Stimulated activated naive B cell treated with anti-CD40 and anti-IgM and Interleukin-4, amounts not matched to agents 10 μg/mL and 1 μg/mL and 100 μg/mL, for 72 hours (primary cell): ENCODE measurements at regions not wholly inside any gene's neighbourhood (a gene's known extent, or its start where the extent isn't known, plus 50 kb on each side); places are given as distances from the start of the nearest gene placed in this dataset.

ENCODE experiments used
- ATAC-seq, 2 donors: fragments of 150-1000 bp; cut with Tn5 transposase; replicated peaks; 2 replicates each; pipeline ENCODE4 v1.10.0; 2021; ENCODE audit warnings: moderate library complexity in 1 of 2
- DNase-seq: peaks from one replicate; pipeline ENCODE4 v3.0.0; 2021
- H3K27ac Mint-ChIP-seq: one replicate; pipeline ENCODE4 v1.8.0; 2022; ENCODE audit warnings: mild to moderate bottlenecking, mixed read lengths
- H3K27me3 Mint-ChIP-seq, 2 donors: one replicate each; pipeline ENCODE4 v1.8.0; 2022; ENCODE audit warnings: mixed read lengths in 2 of 2
- H3K36me3 Mint-ChIP-seq, 2 donors: one replicate each; pipeline ENCODE4 v1.8.0; 2022; ENCODE audit warnings: mixed read lengths in 2 of 2, mild to moderate bottlenecking in 1 of 2
- H3K4me1 Mint-ChIP-seq, 2 donors: one replicate each; pipeline ENCODE4 v1.8.0; 2022; ENCODE audit warnings: mixed read lengths in 2 of 2, mild to moderate bottlenecking in 1 of 2
- H3K4me3 Mint-ChIP-seq, 2 donors: one replicate each; pipeline ENCODE4 v1.8.0; 2022; ENCODE audit warnings: mild to moderate bottlenecking in 2 of 2, mixed read lengths in 2 of 2, moderate library complexity in 1 of 2
- H3K9me3 Mint-ChIP-seq, 2 donors: one replicate each; pipeline ENCODE4 v1.8.0; 2022; ENCODE audit warnings: mixed read lengths in 2 of 2, mild to moderate bottlenecking in 1 of 2

- no peak for DNase-seq
- Mint-ChIP-seq H3K36me3 (no peaks in the 10 kb centered on the region), H3K9me3 (peaks cover 1 to 3% of the 10 kb centered on the region in 2 donors), H3K4me1 (no peaks in the 10 kb centered on the region), H3K27me3 (no peaks in the 10 kb centered on the region), H3K4me3 (no peak overlapping the region), H3K27ac (no peak overlapping the region)
- ATAC-seq: no peak
Observed at GRCh38 chr2:139631966-139632365, 851.8 kb upstream of the NXPH2 start.

DNA sequence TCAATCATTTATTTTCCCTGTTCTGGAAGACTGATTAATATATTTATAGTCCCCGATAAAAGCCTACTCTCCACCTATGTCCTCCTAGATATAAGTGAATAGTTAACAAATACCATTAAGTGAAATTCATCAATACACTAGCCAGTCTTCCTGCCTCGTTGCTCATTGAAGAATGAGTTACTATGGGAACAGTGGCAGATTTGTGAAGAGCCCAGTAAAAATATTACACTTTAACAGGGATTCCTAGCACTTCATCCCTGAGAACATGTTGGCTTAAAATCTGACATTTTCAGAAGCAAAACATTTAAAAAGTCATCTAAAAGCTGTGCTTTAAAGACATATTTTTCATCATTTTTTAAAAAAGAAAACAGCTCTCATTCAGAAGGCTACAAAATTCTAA, 848.7 kb upstream of the NXPH2 start:
- Mint-ChIP-seq H3K4me1 (no peaks in the 10 kb centered on the region), H3K27ac (no peak overlapping the region), H3K27me3 (no peaks in the 10 kb centered on the region), H3K4me3 (no peak overlapping the region), H3K36me3 (no peaks in the 10 kb centered on the region), H3K9me3 (peaks cover 0 to 3% of the 10 kb centered on the region in 2 donors)
- no peak for DNase-seq
- no peak for ATAC-seq

GRCh38 chr2:139626128-139626527, 845.9 kb upstream of the NXPH2 start:
- no peak overlapping the region for H3K27ac Mint-ChIP-seq
- no peaks in the 10 kb centered on the region for H3K27me3 Mint-ChIP-seq
- DNase-seq (no peak), ATAC-seq (no peak)
- no peaks in the 10 kb centered on the region for H3K4me1 Mint-ChIP-seq
- H3K36me3 Mint-ChIP-seq: no peaks in the 10 kb centered on the region
- no peak overlapping the region for H3K4me3 Mint-ChIP-seq
- peaks cover under 1 to 4% of the 10 kb centered on the region in 2 donors for H3K9me3 Mint-ChIP-seq

DNA sequence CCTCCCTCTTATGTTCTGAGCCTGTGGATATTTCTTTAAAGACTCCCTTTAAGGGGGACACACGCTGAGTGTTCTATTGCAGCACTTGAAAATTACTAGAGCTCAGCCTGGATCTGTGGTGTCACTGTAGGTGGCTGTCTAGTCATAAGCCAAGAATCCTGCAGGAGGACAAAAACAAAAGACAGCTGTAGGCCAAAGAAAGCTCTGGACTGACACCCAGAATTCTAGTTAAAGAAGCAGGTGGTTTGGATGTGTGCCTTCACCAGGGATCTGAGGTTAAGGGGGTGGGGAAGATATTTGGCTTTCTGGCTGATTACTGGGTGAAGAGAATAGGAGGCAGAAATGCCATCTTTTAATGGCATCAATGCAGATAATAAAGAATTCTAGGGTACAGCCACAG, 842.5 kb upstream of the NXPH2 start:
- no peaks in the 10 kb centered on the region for H3K36me3 Mint-ChIP-seq
- H3K27ac Mint-ChIP-seq: no peak overlapping the region
- no peak overlapping the region for H3K4me3 Mint-ChIP-seq
- no peak for DNase-seq
- no peaks in the 10 kb centered on the region for H3K27me3 Mint-ChIP-seq
- no peak for ATAC-seq
- H3K9me3 Mint-ChIP-seq: peaks cover 5% of the 10 kb centered on the region in 2 donors
- no peaks in the 10 kb centered on the region for H3K4me1 Mint-ChIP-seq

GRCh38 chr2:139617747-139618146, 837.6 kb upstream of the NXPH2 start:
- no peak overlapping the region for H3K27ac Mint-ChIP-seq
- DNase-seq (no peak), ATAC-seq (no peak)
- no peaks in the 10 kb centered on the region for H3K27me3 Mint-ChIP-seq
- H3K4me1 Mint-ChIP-seq: no peaks in the 10 kb centered on the region
- H3K4me3 Mint-ChIP-seq: no peak overlapping the region
- no peaks in the 10 kb centered on the region for H3K36me3 Mint-ChIP-seq
- peaks cover 4 to 5% of the 10 kb centered on the region in 2 donors for H3K9me3 Mint-ChIP-seq

DNA sequence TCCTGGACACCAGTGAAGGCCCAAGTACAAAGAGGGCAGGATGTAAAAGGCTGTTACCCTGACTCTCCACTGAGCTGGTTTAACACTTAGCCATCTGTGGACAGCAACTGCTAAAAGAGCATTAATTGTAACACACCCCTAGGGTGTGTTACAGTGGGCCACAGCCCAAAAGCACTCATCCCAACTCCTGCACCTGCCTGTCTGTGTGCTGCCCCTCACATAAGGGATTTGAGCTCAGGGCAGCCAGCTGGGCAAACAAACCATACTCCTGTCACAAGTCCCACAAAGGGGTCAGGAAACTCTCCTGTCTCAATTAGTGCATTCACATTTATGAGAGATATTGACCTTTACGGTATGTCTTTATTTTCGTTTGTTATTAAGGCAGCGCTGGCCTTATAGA, 833.1 kb upstream of the NXPH2 start:
- DNase-seq: no peak
- Mint-ChIP-seq H3K4me3 (no peak overlapping the region), H3K27ac (no peak overlapping the region), H3K27me3 (no peaks in the 10 kb centered on the region), H3K36me3 (no peaks in the 10 kb centered on the region), H3K9me3 (peaks cover 0 to 7% of the 10 kb centered on the region in 2 donors), H3K4me1 (no peaks in the 10 kb centered on the region)
- no peak for ATAC-seq

- H3K27ac Mint-ChIP-seq: no peak overlapping the region
Observed at GRCh38 chr2:139610512-139610911, 830.3 kb upstream of the NXPH2 start.

GRCh38 chr2:139609109-139609508, 828.9 kb upstream of the NXPH2 start:
- ATAC-seq: no peak
- Mint-ChIP-seq H3K27me3 (no peaks in the 10 kb centered on the region), H3K27ac (no peak overlapping the region), H3K4me3 (no peak overlapping the region), H3K4me1 (no peaks in the 10 kb centered on the region), H3K36me3 (no peaks in the 10 kb centered on the region), H3K9me3 (peaks cover 4 to 15% of the 10 kb centered on the region in 2 donors)
- no peak for DNase-seq

More at GRCh38 chr2:139610512-139610911, 830.3 kb upstream of the NXPH2 start:
- Mint-ChIP-seq H3K4me1 (no peaks in the 10 kb centered on the region), H3K36me3 (no peaks in the 10 kb centered on the region), H3K27me3 (no peaks in the 10 kb centered on the region), H3K4me3 (no peak overlapping the region), H3K9me3 (peaks cover 2 to 12% of the 10 kb centered on the region in 2 donors)
- DNase-seq (no peak), ATAC-seq (no peak)

DNA sequence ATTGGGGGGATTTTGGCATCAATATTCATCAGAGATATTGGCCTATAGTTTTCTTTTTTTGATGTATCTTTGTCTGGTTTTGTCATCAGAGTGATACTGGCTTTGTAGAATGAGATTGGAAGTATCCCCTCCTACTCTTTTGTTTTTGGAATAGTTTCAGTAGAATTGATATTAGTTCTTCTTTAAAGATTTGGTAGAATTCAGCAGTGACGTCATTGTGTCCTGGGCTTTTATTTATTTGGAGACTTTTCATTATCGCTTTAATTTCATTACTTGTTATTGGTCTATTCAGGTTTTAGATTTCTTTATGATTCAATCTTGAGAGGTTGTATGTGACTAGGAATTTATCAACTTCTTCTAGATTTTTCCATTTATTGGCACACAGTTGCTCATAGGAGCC, 825.5 kb upstream of the NXPH2 start:
- H3K4me3 Mint-ChIP-seq: no peak overlapping the region
- no peaks in the 10 kb centered on the region for H3K27me3 Mint-ChIP-seq
- H3K4me1 Mint-ChIP-seq: no peaks in the 10 kb centered on the region
- ATAC-seq (no peak), DNase-seq (no peak)
- no peaks in the 10 kb centered on the region for H3K36me3 Mint-ChIP-seq
- no peak overlapping the region for H3K27ac Mint-ChIP-seq
- peaks cover 4 to 17% of the 10 kb centered on the region in 2 donors for H3K9me3 Mint-ChIP-seq

DNA sequence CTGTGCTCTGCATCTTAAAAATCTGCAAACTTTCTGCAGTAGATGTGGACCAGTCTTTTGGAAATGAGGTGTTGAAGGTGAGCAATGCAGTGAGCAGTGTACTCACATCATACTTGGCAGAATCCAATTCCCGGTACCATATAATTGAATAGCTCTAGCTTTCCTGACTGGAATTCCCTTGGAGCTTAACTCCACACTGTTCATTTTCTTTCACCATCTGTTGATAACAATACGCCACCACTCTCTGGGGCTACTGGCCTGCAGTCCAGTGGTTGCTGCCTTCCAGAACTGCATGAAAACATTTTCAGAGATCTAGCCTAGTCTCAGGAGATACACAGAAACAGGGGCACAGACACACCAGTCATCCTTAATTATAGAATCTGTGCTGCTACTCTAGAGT, 820.0 kb upstream of the NXPH2 start:
- Mint-ChIP-seq H3K36me3 (no peaks in the 10 kb centered on the region), H3K27me3 (no peaks in the 10 kb centered on the region), H3K4me1 (no peaks in the 10 kb centered on the region), H3K4me3 (no peak overlapping the region), H3K27ac (no peak overlapping the region), H3K9me3 (peaks cover 0 to 4% of the 10 kb centered on the region in 2 donors)
- ATAC-seq (no peak), DNase-seq (no peak)

DNA sequence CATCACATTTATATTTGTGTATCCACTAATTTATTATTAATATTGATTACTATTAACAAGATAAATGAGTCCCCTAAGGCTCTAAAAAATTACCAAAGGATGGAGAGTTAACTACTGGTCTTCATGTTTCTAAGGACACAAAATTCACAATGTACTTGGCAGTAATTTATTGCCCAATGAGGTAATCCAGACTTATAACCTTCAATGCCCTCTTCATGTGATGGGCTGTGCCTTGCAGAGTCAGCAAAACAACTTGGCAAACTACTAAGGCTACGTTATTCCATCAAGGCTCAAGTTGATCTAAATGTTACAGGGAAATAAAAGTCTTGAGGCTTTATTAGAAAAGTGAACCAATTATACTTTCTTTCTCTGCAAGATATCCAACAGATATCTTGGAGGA, 804.9 kb upstream of the NXPH2 start:
- Mint-ChIP-seq H3K36me3 (no peaks in the 10 kb centered on the region), H3K9me3 (peaks cover 0 to 4% of the 10 kb centered on the region in 2 donors), H3K27me3 (no peaks in the 10 kb centered on the region), H3K27ac (no peak overlapping the region), H3K4me3 (no peak overlapping the region), H3K4me1 (no peaks in the 10 kb centered on the region)
- DNase-seq (no peak), ATAC-seq (no peak)

- ATAC-seq: no peak
Observed at GRCh38 chr2:139574371-139574770, 794.2 kb upstream of the NXPH2 start.

GRCh38 chr2:139556789-139557188, 776.6 kb upstream of the NXPH2 start:
- H3K4me1 Mint-ChIP-seq: no peaks in the 10 kb centered on the region
- no peak for ATAC-seq
- no peak overlapping the region for H3K27ac Mint-ChIP-seq
- no peak overlapping the region for H3K4me3 Mint-ChIP-seq
- H3K9me3 Mint-ChIP-seq: peaks cover 0 to 4% of the 10 kb centered on the region in 2 donors
- no peak for DNase-seq
- no peaks in the 10 kb centered on the region for H3K27me3 Mint-ChIP-seq
- no peaks in the 10 kb centered on the region for H3K36me3 Mint-ChIP-seq

More at GRCh38 chr2:139574371-139574770, 794.2 kb upstream of the NXPH2 start:
- H3K27me3 Mint-ChIP-seq: no peaks in the 10 kb centered on the region
- no peak overlapping the region for H3K27ac Mint-ChIP-seq
- no peak for DNase-seq
- no peak overlapping the region for H3K4me3 Mint-ChIP-seq
- H3K9me3 Mint-ChIP-seq: peaks cover 3 to 4% of the 10 kb centered on the region in 2 donors
- no peaks in the 10 kb centered on the region for H3K4me1 Mint-ChIP-seq
- no peaks in the 10 kb centered on the region for H3K36me3 Mint-ChIP-seq

DNA sequence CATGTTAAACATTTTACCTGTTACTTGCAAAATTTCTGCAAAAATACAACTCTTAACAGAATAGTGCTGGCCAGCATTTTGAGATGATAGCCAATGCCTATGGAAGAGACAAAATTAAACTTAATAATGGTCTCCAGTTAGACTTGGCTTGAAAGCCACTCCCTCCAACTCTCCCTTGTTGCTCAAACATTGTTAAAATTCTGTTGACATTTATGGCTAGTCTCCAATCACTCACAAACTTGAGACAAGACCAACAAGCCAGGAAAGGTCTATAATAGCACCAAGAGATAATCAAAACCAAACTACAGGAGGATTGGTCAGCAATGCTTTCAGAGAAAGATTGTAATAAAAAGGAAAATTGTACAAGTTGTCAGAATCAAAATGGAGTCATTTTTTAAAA, 770.7 kb upstream of the NXPH2 start:
- no peaks in the 10 kb centered on the region for H3K36me3 Mint-ChIP-seq
- H3K4me1 Mint-ChIP-seq: no peaks in the 10 kb centered on the region
- no peak overlapping the region for H3K27ac Mint-ChIP-seq
- ATAC-seq (no peak), DNase-seq (no peak)
- H3K4me3 Mint-ChIP-seq: no peak overlapping the region
- H3K27me3 Mint-ChIP-seq: no peaks in the 10 kb centered on the region
- peaks cover 8 to 14% of the 10 kb centered on the region in 2 donors for H3K9me3 Mint-ChIP-seq

DNA sequence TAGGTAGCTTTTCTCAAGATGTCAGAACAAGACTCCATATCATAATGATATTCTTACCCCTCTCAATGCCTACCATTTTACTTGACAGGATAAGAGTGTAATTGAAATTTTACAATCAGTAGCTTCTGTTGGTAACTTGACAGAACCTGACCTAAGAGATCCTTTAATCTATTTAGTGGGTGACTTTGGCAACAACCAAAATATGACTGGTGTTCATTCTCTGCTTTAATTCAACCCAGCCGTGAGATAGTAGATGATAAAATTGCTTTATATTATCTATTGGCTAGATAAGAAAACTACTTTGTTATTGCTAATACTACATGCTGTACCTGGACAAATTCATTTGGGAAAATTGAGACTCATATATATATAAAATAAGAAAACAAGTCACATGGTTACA, 770.2 kb upstream of the NXPH2 start:
- no peak for DNase-seq
- Mint-ChIP-seq H3K4me1 (no peaks in the 10 kb centered on the region), H3K36me3 (no peaks in the 10 kb centered on the region), H3K27me3 (no peaks in the 10 kb centered on the region), H3K4me3 (no peak overlapping the region), H3K9me3 (peaks cover 8 to 14% of the 10 kb centered on the region in 2 donors), H3K27ac (no peak overlapping the region)
- no peak for ATAC-seq
